ENCODE measurements at regions not wholly inside any gene's neighbourhood (a gene's known extent, or its start where the extent isn't known, plus 50 kb on each side); places are given as distances from the start of the nearest gene placed in this dataset.

GRCh38 chr13:55467476-55467875 lies 1673.2 kb upstream of the PRR20A start:
- TF ChIP-seq EZH2 (IDR thresholded peaks at IDR 0.05) (no peak), POLR2AphosphoS5 (IDR thresholded peaks at IDR 0.05; ENCODE audit: borderline replicate concordance, low read depth, low read length) (no peak), FOXP2 (optimal IDR thresholded peaks at IDR 0.05; ENCODE audit: control extremely low read depth, extremely low read length, insufficient read depth) (no peak)
